ENCODE measurements at regions not wholly inside any gene's neighbourhood (a gene's known extent, or its start where the extent isn't known, plus 50 kb on each side); places are given as distances from the start of the nearest gene placed in this dataset.

GRCh38 chr20:57059055-57059596, 207.3 kb downstream of the BMP7 start:
- no peak for DNase-seq (ENCODE audit: low read depth)
- TF ChIP-seq CTCF (IDR thresholded peaks at IDR 0.05; ENCODE audit: insufficient read depth, low read depth, low read length, missing control alignments), result no peak
- no peak overlapping the region for H3K4me3 ChIP-seq (ENCODE audit: low read depth, low read length)

DNA sequence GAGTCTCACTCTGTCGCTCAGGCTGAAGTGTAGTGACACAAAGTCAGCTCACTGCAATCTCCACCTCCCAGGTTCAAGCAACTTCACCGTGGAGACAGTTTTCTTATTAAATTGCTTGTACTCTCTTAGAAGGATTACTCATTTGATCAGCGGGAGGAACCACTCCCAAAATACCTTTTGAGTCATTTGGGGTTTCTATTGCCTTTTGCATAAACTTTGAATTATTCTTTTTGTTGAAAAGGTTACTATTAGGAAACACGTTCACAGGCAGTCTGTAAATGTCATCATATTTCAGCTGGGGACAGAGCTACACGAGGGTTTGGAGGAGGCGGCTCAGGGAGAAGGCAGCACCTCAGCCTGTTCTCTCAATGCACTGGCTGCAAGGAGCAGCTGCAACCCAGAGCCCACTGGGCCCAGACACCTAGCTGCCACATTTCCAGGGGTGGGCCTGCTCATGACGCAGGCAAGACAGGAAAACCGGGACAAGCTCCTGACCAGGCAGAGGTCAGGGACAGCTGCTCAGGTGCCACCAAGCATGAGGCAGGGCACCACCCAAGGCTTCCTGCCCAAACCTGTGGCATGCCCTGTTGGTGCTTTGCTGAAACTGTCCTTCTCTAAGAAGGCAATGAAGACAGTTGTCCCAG, 205.9 kb downstream of the BMP7 start:
- no peak for TF ChIP-seq CTCF (IDR thresholded peaks at IDR 0.05; ENCODE audit: insufficient read depth, low read depth, low read length, missing control alignments)
- DNase-seq (ENCODE audit: low read depth), result no peak
- H3K4me3 ChIP-seq (ENCODE audit: low read depth, low read length), result no peak overlapping the region

DNA sequence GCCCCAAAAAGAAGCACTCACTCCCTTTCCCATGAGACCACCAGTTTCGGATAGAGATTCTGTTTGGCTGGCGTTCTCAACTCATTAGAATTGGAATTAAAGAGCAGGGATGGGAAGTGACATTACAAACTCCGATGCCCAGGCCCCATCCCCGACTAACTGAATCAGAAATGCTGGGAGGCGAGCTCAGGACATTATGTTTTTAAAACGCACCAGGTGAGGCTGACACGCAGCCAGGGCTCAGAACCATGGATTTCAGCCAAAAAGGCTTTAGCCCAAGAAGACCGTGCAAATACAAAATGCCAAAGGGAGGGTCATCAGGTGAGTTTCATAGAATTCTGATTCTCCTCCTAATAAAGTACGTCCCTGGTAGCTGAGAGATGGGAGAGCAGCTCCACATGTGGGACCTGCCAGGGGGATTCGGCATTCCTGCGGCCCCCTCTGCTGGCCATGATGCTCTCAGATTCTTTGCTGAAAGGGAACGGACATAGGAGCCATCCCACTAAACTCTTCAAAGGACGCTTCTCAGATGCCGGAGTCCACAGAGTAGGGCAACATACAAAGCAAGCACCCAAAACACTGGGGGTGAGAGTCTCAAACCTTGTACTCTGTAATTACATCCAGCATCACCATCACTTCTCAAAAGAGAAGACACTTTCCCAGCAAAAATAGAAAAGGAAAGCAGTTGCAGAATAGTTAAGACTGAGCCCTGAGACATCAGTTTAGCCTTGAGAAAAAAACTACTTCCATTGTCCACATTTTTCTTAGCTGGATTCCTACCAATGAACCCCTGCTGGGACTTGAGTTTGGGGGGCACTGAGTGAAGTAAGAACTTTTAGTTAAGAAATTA, 205.2 kb downstream of the BMP7 start:
- TF ChIP-seq CTCF (IDR thresholded peaks at IDR 0.05; ENCODE audit: insufficient read depth, low read depth, low read length, missing control alignments), result no peak
- H3K4me3 ChIP-seq (ENCODE audit: low read depth, low read length), result no peak overlapping the region
- DNase-seq (ENCODE audit: low read depth), result no peak

DNA sequence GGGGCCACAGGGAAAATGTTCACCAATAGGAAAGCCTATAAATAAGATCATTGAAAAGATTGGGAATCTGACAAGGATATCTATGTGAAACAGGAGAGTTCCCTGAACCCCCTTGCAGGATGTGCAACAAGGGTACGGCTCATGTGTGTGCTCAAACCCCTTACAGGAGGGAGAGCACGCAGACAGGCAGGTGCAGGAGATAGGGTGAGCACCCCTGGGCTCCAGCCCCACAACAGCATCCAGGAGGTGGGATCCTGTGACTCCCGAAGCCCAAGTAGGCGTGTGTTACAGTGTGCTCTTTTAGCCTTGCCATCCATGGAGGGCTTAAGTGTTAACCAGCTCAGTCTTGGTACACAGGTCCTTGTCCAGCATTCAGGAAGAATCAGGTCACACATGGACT, 204.2 kb downstream of the BMP7 start:
- no peak for TF ChIP-seq CTCF (IDR thresholded peaks at IDR 0.05; ENCODE audit: insufficient read depth, low read depth, low read length, missing control alignments)
- no peak for DNase-seq (ENCODE audit: low read depth)
- H3K4me3 ChIP-seq (ENCODE audit: low read depth, low read length), result no peak overlapping the region

DNA sequence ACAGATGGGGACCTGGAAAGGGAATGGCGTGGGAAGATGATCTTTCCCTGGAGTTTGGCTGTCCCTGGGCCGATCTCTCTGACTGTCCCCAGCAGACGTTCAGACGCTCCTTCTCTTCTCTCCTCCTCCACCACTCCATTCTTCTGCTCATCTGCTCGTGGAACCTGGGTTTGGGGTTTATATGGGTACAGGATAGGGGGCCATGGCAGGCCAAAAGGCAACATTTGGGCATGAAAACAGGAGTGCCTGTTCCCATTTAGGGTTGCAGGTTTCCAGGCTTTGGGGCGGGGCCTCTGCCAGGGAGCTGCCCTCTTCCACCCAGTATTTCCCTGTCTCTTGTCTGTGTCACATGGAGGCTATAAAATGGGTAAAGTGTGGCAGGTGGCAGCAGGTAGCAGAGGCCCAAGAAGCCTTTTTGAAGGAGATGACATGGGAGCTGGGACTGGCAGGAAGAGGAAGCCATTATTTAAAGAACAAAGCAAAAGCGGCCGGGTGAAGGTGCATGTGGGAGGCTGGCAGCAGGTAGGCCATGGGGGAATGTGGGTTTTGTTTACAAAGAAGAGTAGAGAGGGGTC, 203.7 kb downstream of the BMP7 start:
- no peak overlapping the region for H3K4me3 ChIP-seq (ENCODE audit: low read depth, low read length)
- TF ChIP-seq CTCF (IDR thresholded peaks at IDR 0.05; ENCODE audit: insufficient read depth, low read depth, low read length, missing control alignments), result no peak
- no peak for DNase-seq (ENCODE audit: low read depth)

- DNase-seq (ENCODE audit: low read depth), result no peak
These were observed 201.6 kb downstream of the BMP7 start for GRCh38 chr20:57064836-57065235.

More at GRCh38 chr20:57064836-57065235, 201.6 kb downstream of the BMP7 start:
- no peak overlapping the region for H3K4me3 ChIP-seq (ENCODE audit: low read depth, low read length)
- TF ChIP-seq CTCF (IDR thresholded peaks at IDR 0.05; ENCODE audit: insufficient read depth, low read depth, low read length, missing control alignments), result no peak
